Hematopoietic multipotent progenitor cell treated with erythropoietin and hydrocortisone succinate and interleukin-3 and kit ligand, for 15 days (in vitro differentiated cells): ENCODE measurements at regions not wholly inside any gene's neighbourhood (a gene's known extent, or its start where the extent isn't known, plus 50 kb on each side); places are given as distances from the start of the nearest gene placed in this dataset.

Experiments
- DNase-seq: peaks from one replicate; pipeline ENCODE4 v3.0.0-alpha.2; 2015; ENCODE audit warnings: low spot score

GRCh38 chr6:71396410-71396801, 107.8 kb downstream of the OGFRL1 start:
- no peak for DNase-seq

- DNase-seq = no peak
These were observed 110.7 kb downstream of the OGFRL1 start for GRCh38 chr6:71399279-71399678.

- DNase-seq = no peak
These were observed 112.2 kb downstream of the OGFRL1 start for GRCh38 chr6:71400852-71401251.

GRCh38 chr6:71402096-71402495, 113.5 kb downstream of the OGFRL1 start:
- DNase-seq = no peak

GRCh38 chr6:71403422-71404134, 115.0 kb downstream of the OGFRL1 start:
- DNase-seq = no peak

- no peak for DNase-seq
These were observed 115.7 kb downstream of the OGFRL1 start for GRCh38 chr6:71404145-71404966.

GRCh38 chr6:71404967-71405278, 116.3 kb downstream of the OGFRL1 start:
- no peak for DNase-seq

GRCh38 chr6:71405416-71405815, 116.8 kb downstream of the OGFRL1 start:
- no peak for DNase-seq

GRCh38 chr6:71406865-71407860, 118.6 kb downstream of the OGFRL1 start:
- DNase-seq = no peak

GRCh38 chr6:71408787-71409723, 120.4 kb downstream of the OGFRL1 start:
- DNase-seq = no peak

GRCh38 chr6:71410164-71410566, 121.6 kb downstream of the OGFRL1 start:
- no peak for DNase-seq

GRCh38 chr6:71410681-71411080, 122.1 kb downstream of the OGFRL1 start:
- DNase-seq = no peak

GRCh38 chr6:71411882-71412281, 123.3 kb downstream of the OGFRL1 start:
- no peak for DNase-seq

- DNase-seq = no peak
These were observed 124.0 kb downstream of the OGFRL1 start for GRCh38 chr6:71412559-71413140.

GRCh38 chr6:71414486-71414885, 125.9 kb downstream of the OGFRL1 start:
- DNase-seq = no peak

GRCh38 chr6:71419217-71420094, 130.8 kb downstream of the OGFRL1 start:
- DNase-seq = no peak

- DNase-seq = no peak
These were observed 131.6 kb downstream of the OGFRL1 start for GRCh38 chr6:71420095-71420692.

GRCh38 chr6:71420693-71421328, 132.2 kb downstream of the OGFRL1 start:
- DNase-seq = no peak

GRCh38 chr6:71421611-71422010, 133.0 kb downstream of the OGFRL1 start:
- no peak for DNase-seq
